ENCODE measurements at regions not wholly inside any gene's neighbourhood (a gene's known extent, or its start where the extent isn't known, plus 50 kb on each side); places are given as distances from the start of the nearest gene placed in this dataset.

- no peak overlapping the region for H2AFZ ChIP-seq (ENCODE audit: low read depth, low read length, severe bottlenecking)
- no peaks in the 10 kb centered on the region for H3F3A ChIP-seq (ENCODE audit: insufficient read depth)
- H3K79me2 ChIP-seq (ENCODE audit: insufficient read depth, low read length) = no peaks in the 10 kb centered on the region
- no peak overlapping the region for H3K27ac ChIP-seq (ENCODE audit: low read depth, low read length)
- no peaks in the 10 kb centered on the region for H3K9me3 ChIP-seq (ENCODE audit: insufficient read depth, low read length)
- H3K4me3 ChIP-seq (ENCODE audit: insufficient read depth, low read length, poor library complexity, severe bottlenecking) = no peak overlapping the region
- H3K4me2 ChIP-seq (ENCODE audit: low read depth, low read length, poor library complexity, severe bottlenecking) = no peak overlapping the region
- no peaks in the 10 kb centered on the region for H4K20me1 ChIP-seq (ENCODE audit: low read depth, low read length)
- H3K36me3 ChIP-seq (ENCODE audit: low read length) = no peaks in the 10 kb centered on the region
- TF ChIP-seq CTCF (IDR thresholded peaks at IDR 0.05; ENCODE audit: insufficient read depth, low read length, poor library complexity, severe bottlenecking) (no peak), EZH2phosphoT487 (conservative IDR thresholded peaks at IDR 0.05; ENCODE audit: low read length) (no peak)
- no peaks in the 10 kb centered on the region for H3K27me3 ChIP-seq (ENCODE audit: low read length)
- H3K9me2 ChIP-seq (replicated peaks; ENCODE audit: insufficient read depth, low read length) = no peaks in the 10 kb centered on the region
- no peak overlapping the region for H3K9ac ChIP-seq (ENCODE audit: low read length)
Observed at GRCh38 chr20:57818418-57819181, 108.8 kb upstream of the PMEPA1 start.

- H3K9me3 ChIP-seq (ENCODE audit: insufficient read depth, low read length) = no peaks in the 10 kb centered on the region
- H3K27me3 ChIP-seq (ENCODE audit: low read length) = no peaks in the 10 kb centered on the region
- H3K4me3 ChIP-seq (ENCODE audit: insufficient read depth, low read length, poor library complexity, severe bottlenecking) = no peak overlapping the region
- no peaks in the 10 kb centered on the region for H3K9me2 ChIP-seq (replicated peaks; ENCODE audit: insufficient read depth, low read length)
- H3K4me2 ChIP-seq (ENCODE audit: low read depth, low read length, poor library complexity, severe bottlenecking) = no peak overlapping the region
- no peak overlapping the region for H3K9ac ChIP-seq (ENCODE audit: low read length)
- TF ChIP-seq EZH2phosphoT487 (conservative IDR thresholded peaks at IDR 0.05; ENCODE audit: low read length) (no peak), CTCF (IDR thresholded peaks at IDR 0.05; ENCODE audit: insufficient read depth, low read length, poor library complexity, severe bottlenecking) (no peak)
- H3K27ac ChIP-seq (ENCODE audit: low read depth, low read length) = no peak overlapping the region
- no peak overlapping the region for H2AFZ ChIP-seq (ENCODE audit: low read depth, low read length, severe bottlenecking)
- H3F3A ChIP-seq (ENCODE audit: insufficient read depth) = no peaks in the 10 kb centered on the region
- no peaks in the 10 kb centered on the region for H3K79me2 ChIP-seq (ENCODE audit: insufficient read depth, low read length)
- H3K36me3 ChIP-seq (ENCODE audit: low read length) = no peaks in the 10 kb centered on the region
- no peaks in the 10 kb centered on the region for H4K20me1 ChIP-seq (ENCODE audit: low read depth, low read length)
Observed at GRCh38 chr20:57815405-57815804, 105.6 kb upstream of the PMEPA1 start.

- Histone ChIP-seq H3K9ac (ENCODE audit: low read length) (no peak overlapping the region), H3K9me3 (ENCODE audit: insufficient read depth, low read length) (no peaks in the 10 kb centered on the region), H3K27me3 (ENCODE audit: low read length) (no peaks in the 10 kb centered on the region), H3K36me3 (ENCODE audit: low read length) (no peaks in the 10 kb centered on the region), H3K27ac (ENCODE audit: low read depth, low read length) (no peak overlapping the region), H3F3A (ENCODE audit: insufficient read depth) (no peaks in the 10 kb centered on the region), H3K9me2 (replicated peaks; ENCODE audit: insufficient read depth, low read length) (no peaks in the 10 kb centered on the region), H3K4me3 (ENCODE audit: insufficient read depth, low read length, poor library complexity, severe bottlenecking) (no peak overlapping the region), H4K20me1 (ENCODE audit: low read depth, low read length) (no peaks in the 10 kb centered on the region), H2AFZ (ENCODE audit: low read depth, low read length, severe bottlenecking) (no peak overlapping the region), H3K4me2 (ENCODE audit: low read depth, low read length, poor library complexity, severe bottlenecking) (no peak overlapping the region), H3K79me2 (ENCODE audit: insufficient read depth, low read length) (no peaks in the 10 kb centered on the region)
- TF ChIP-seq CTCF (IDR thresholded peaks at IDR 0.05; ENCODE audit: insufficient read depth, low read length, poor library complexity, severe bottlenecking) = no peak
Observed at GRCh38 chr20:57814529-57814928, 104.7 kb upstream of the PMEPA1 start.
